Heart left ventricle (tissue), 13 donors: ENCODE measurements at regions not wholly inside any gene's neighbourhood (a gene's known extent, or its start where the extent isn't known, plus 50 kb on each side); places are given as distances from the start of the nearest gene placed in this dataset.

Source experiments
- CTCF ChIP-seq, 12 donors: fragments of 200-600 bp; sonication (generic) in 4 of 12; IDR thresholded peaks; one replicate each; pipeline versions ENCODE4 v1.5.0 to v1.8.0; 2018 to 2022; ENCODE audit warnings: antibody characterized with exemption in 12 of 12, mild to moderate bottlenecking in 5 of 12
- POLR2A ChIP-seq, 2 donors: fragments of 450-650 bp; IDR thresholded peaks; one replicate each; pipeline ENCODE4 v1.6.1; 2017; ENCODE audit warnings: antibody characterized with exemption in 2 of 2, mild to moderate bottlenecking in 2 of 2, moderate library complexity in 2 of 2
- donor health status: ischemic (EF 13 %, LVEDD 7.1; RV severe dilation, severe dysfunction).
- donor health status: DM: no; HTN: yes; CAD: no.
- donor health status: DM: no; HTN: no; CAD: no.
- donor health status: ischemic (EF 25% LVEDD 6.9; RV normal size, moderate dysfunction).
- donor health status: ischemic (EF 25% LVEDD 5.7; RV mildly dilated, moderate dysfunction).
- donor health status: ischemic (EF 35%, LVEDD 5.7; RV mildly dilated, moderate dysfunction).
- donor health status: nonischemic (EF 11% LVEDD 7.7; RV severe dilation, severe dysfunction).
- donor health status: DM: yes; HTN: yes; CAD: no.
- donor health status: PGD.
- donor health status: ischemic (EF 29% LVEDD 5.4; RV normal size, mild dysfunction).
- donor health status: nonischemic (EF 23%, LVEDD 6.1; RV moderate dilation, normal function).

- TF ChIP-seq CTCF (IDR thresholded peaks at IDR 0.05) (no peak), POLR2A (IDR thresholded peaks at IDR 0.05) (no peak)
These were observed 745.7 kb downstream of the RFPL4B start for GRCh38 chr6:113092795-113093194.
